ENCODE measurements at regions not wholly inside any gene's neighbourhood (a gene's known extent, or its start where the extent isn't known, plus 50 kb on each side); places are given as distances from the start of the nearest gene placed in this dataset.

DNA sequence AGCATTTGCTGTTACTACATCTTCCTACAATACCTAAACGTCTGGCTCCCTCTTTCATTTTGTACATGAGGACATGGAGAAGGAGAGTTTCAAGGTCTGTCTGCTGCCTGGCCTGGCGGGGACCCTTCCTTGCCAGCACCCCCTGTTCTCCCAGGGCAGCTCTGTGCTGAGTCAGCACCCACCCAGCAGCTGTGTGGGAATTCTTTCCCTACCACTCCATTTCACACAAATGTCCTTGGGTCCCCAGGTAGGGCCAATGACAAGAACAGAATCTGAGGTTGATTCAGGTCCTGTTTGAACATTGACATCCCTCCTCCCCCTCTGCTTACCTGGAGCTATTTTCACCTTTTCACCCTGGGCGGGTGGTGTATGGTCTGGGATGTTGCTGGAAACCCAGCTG is 129.9 kb upstream of the ITGA6 start:
- TF ChIP-seq, protein P1, sequence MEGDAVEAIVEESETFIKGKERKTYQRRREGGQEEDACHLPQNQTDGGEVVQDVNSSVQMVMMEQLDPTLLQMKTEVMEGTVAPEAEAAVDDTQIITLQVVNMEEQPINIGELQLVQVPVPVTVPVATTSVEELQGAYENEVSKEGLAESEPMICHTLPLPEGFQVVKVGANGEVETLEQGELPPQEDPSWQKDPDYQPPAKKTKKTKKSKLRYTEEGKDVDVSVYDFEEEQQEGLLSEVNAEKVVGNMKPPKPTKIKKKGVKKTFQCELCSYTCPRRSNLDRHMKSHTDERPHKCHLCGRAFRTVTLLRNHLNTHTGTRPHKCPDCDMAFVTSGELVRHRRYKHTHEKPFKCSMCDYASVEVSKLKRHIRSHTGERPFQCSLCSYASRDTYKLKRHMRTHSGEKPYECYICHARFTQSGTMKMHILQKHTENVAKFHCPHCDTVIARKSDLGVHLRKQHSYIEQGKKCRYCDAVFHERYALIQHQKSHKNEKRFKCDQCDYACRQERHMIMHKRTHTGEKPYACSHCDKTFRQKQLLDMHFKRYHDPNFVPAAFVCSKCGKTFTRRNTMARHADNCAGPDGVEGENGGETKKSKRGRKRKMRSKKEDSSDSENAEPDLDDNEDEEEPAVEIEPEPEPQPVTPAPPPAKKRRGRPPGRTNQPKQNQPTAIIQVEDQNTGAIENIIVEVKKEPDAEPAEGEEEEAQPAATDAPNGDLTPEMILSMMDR (IDR thresholded peaks at IDR 0.05; ENCODE audit: poor library complexity): no peak
- TF ChIP-seq EZH2 (IDR thresholded peaks at IDR 0.05; ENCODE audit: borderline replicate concordance) (no peak), EZH2phosphoT487 (IDR thresholded peaks at IDR 0.05; ENCODE audit: low read depth, severe bottlenecking, unreplicated experiment) (no peak)
